OCI-LY3 (cell line): ENCODE measurements at regions not wholly inside any gene's neighbourhood (a gene's known extent, or its start where the extent isn't known, plus 50 kb on each side); places are given as distances from the start of the nearest gene placed in this dataset.

Experiments used
- H2AFZ ChIP-seq: fragments of 200-600, 300-600 bp; shearing (Covaris generic); 2 replicates; pipeline ENCODE4 v1.6.0; 2014; ENCODE audit warnings: antibody characterized with exemption, low read depth, low read length
- H3K27ac ChIP-seq: fragments of 200-600, 300-600 bp; sonication (generic); 2 replicates; pipeline ENCODE4 v1.5.1; 2014; ENCODE audit warnings: mild to moderate bottlenecking, low read length, moderate library complexity, mixed read lengths
- H3K27me3 ChIP-seq: fragments of 200-600, 300-600 bp; sonication (generic); 2 replicates; pipeline ENCODE4 v1.6.1; 2014; ENCODE audit warnings: low read depth, low read length, mixed read lengths
- H3K36me3 ChIP-seq: fragments of 200-600, 300-600 bp; sonication (generic); replicated peaks from 2 replicates; pipeline ENCODE3; 2014; ENCODE audit warnings: low read depth, low read length, mixed read lengths
- H3K4me1 ChIP-seq: fragments of 300-600, 200-600 bp; sonication (generic); 2 replicates; pipeline ENCODE4 v1.6.1; 2014; ENCODE audit warnings: low read length, mixed read lengths
- H3K4me2 ChIP-seq: fragments of 200-600, 300-600 bp; sonication (generic); 2 replicates; pipeline ENCODE4 v1.6.1; 2014; ENCODE audit warnings: low read length, mixed read lengths
- H3K4me3 ChIP-seq: fragments of 300-600, 200-600 bp; sonication (generic); 2 replicates; pipeline ENCODE4 v1.5.1; 2014; ENCODE audit warnings: antibody characterized with exemption, mild to moderate bottlenecking, low read length, moderate library complexity
- H3K79me2 ChIP-seq: fragments of 300-600, 200-600 bp; shearing (Covaris generic); 2 replicates; pipeline ENCODE4 v1.6.1; 2014; ENCODE audit warnings: mild to moderate bottlenecking, low read length, mixed read lengths
- H3K9ac ChIP-seq: fragments of 300-600, 200-600 bp; shearing (Covaris generic); 2 replicates; pipeline ENCODE4 v1.6.0; 2014; ENCODE audit warnings: mild to moderate bottlenecking, low read length, moderate library complexity
- H3K9me3 ChIP-seq: fragments of 200-600, 300-600 bp; shearing (Covaris generic); 2 replicates; pipeline ENCODE4 v1.6.1; 2014; ENCODE audit warnings: low read length, mixed read lengths; ENCODE audit not compliant: insufficient read depth
- H4K20me1 ChIP-seq: fragments of 200-600, 300-600 bp; sonication (generic); 2 replicates; pipeline ENCODE4 v1.6.1; 2016; ENCODE audit warnings: low read length, mixed read lengths; ENCODE audit not compliant: insufficient read depth
- EZH2phosphoT487 ChIP-seq: fragments of 200-600 bp; shearing (Covaris generic); IDR thresholded peaks from 2 replicates; pipeline ENCODE4 v1.6.1; 2018; ENCODE audit warnings: antibody characterized with exemption, mixed run types, low read depth
- TF ChIP-seq, protein P1 (sequence below): fragments of 200-600, 300-600 bp; sonication (generic); IDR thresholded peaks from 2 replicates; pipeline ENCODE4 v1.5.1; 2014; ENCODE audit warnings: antibody characterized with exemption, low read length, low read depth

DNA sequence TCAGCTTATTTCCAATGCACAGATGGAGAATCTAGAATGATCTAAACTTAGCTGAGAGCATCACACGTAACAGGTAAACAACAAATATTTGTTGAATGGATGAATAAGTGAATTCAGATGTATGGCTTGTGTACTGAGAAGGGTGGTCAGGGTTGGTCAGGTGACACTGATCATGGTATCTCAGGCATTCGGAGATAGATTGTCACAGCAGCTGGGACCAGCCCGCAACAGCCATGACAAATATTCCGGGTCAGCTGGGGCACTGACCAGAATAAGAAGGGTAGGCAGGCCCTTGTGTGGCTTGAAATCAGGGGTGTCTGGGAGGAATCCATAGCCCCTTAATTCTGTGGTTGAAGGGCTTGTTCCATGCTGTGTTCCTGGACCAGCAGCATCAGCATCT is 159.4 kb upstream of the ARX start:
- no peaks in the 10 kb centered on the region for H3K36me3 ChIP-seq
- 0 out of 2 replicates have a peak overlapping the region, but pooled peaks have one; percentile 53 for H2AFZ ChIP-seq
- peak overlapping the region; percentile 77 for H3K4me2 ChIP-seq
- no peaks in the 10 kb centered on the region for H3K79me2 ChIP-seq
- peak overlapping the region; percentile 38 for H3K4me3 ChIP-seq
- H3K9ac ChIP-seq, result no peak overlapping the region
- peaks cover 18% of the 10 kb centered on the region for H3K4me1 ChIP-seq
- H3K27me3 ChIP-seq, result no peaks in the 10 kb centered on the region
- no peaks in the 10 kb centered on the region for H3K9me3 ChIP-seq
- no peak overlapping the region for H3K27ac ChIP-seq
- no peaks in the 10 kb centered on the region for H4K20me1 ChIP-seq
- no peak for TF ChIP-seq EZH2phosphoT487
- TF ChIP-seq, protein P1, sequence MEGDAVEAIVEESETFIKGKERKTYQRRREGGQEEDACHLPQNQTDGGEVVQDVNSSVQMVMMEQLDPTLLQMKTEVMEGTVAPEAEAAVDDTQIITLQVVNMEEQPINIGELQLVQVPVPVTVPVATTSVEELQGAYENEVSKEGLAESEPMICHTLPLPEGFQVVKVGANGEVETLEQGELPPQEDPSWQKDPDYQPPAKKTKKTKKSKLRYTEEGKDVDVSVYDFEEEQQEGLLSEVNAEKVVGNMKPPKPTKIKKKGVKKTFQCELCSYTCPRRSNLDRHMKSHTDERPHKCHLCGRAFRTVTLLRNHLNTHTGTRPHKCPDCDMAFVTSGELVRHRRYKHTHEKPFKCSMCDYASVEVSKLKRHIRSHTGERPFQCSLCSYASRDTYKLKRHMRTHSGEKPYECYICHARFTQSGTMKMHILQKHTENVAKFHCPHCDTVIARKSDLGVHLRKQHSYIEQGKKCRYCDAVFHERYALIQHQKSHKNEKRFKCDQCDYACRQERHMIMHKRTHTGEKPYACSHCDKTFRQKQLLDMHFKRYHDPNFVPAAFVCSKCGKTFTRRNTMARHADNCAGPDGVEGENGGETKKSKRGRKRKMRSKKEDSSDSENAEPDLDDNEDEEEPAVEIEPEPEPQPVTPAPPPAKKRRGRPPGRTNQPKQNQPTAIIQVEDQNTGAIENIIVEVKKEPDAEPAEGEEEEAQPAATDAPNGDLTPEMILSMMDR, result no peak

DNA sequence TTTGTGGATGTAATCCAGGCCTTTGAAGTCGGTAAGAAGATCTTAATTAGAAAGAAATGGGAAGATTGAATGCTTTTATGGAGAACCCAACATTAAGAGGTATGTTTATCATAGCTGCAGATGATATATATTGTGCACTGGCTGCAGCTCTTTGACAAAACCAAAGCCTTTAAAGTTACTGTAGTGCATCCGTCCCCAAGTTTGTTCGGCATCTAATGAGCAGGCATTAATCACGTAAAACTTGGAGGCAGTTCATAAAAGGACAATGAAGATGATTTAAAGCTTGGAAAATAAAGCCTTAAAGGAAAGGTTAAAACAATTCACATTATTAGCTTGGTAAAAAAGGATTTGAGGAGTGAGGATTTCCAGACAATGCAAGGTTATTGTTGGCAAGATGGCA is 150.8 kb upstream of the ARX start:
- Histone ChIP-seq H3K79me2 (no peaks in the 10 kb centered on the region), H3K4me2 (no peak overlapping the region), H4K20me1 (no peaks in the 10 kb centered on the region), H3K9me3 (no peaks in the 10 kb centered on the region), H3K4me3 (no peak overlapping the region), H3K27ac (no peak overlapping the region), H3K9ac (no peak overlapping the region), H3K4me1 (no peaks in the 10 kb centered on the region), H3K27me3 (no peaks in the 10 kb centered on the region), H3K36me3 (no peaks in the 10 kb centered on the region), H2AFZ (no peak overlapping the region)
- no peak for TF ChIP-seq EZH2phosphoT487
- TF ChIP-seq, protein P1, result no peak

DNA sequence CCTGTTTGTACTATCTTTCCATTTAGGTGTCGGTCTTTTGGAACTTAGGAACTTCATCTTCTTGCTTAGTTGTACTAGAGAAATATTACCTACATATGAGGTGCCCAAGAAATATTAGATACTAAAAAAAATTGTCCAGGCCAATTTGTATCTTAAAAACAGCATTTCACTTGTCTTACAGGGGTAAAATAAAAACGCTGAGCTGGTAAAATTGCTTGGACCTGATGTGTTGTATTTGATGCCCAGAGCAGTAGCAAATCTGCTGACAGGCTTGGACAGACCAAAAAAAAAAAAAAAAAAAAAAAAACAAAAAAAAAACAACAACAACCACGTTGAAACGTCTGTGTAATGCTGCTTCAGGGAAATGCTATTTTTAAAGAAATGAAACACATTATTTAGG is 150.4 kb upstream of the ARX start:
- Histone ChIP-seq H3K36me3 (no peaks in the 10 kb centered on the region), H4K20me1 (no peaks in the 10 kb centered on the region), H3K4me2 (no peak overlapping the region), H3K9me3 (no peaks in the 10 kb centered on the region), H3K27me3 (no peaks in the 10 kb centered on the region), H2AFZ (no peak overlapping the region), H3K27ac (no peak overlapping the region), H3K4me1 (no peaks in the 10 kb centered on the region), H3K79me2 (no peaks in the 10 kb centered on the region), H3K9ac (no peak overlapping the region), H3K4me3 (no peak overlapping the region)
- TF ChIP-seq EZH2phosphoT487, result no peak
- TF ChIP-seq, protein P1, result no peak

DNA sequence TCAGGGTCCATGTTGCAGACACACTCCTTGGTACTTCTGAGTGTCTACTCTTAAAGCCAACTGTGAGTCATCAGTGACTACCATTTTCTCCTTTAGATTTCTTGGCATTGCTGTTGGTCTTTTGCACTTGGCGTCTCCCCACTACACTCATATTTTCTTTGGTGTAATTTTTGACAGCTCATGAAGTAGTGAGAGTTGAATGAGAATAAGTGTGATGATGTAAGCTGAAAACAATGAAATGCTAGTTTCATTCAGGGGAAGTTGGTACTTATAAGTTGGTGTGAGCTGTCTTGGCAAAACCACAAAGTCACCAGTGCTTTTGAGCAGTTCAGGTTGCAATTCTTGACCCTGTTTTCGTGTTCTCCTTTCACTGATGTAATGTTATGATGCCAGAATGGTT is 142.9 kb upstream of the ARX start:
- Histone ChIP-seq H4K20me1 (no peaks in the 10 kb centered on the region), H3K9ac (no peak overlapping the region), H3K27ac (no peak overlapping the region), H3K79me2 (no peaks in the 10 kb centered on the region), H3K9me3 (no peaks in the 10 kb centered on the region), H3K4me2 (no peak overlapping the region), H3K27me3 (no peaks in the 10 kb centered on the region), H3K36me3 (no peaks in the 10 kb centered on the region), H3K4me3 (no peak overlapping the region), H3K4me1 (peaks cover 3% of the 10 kb centered on the region; the same call in 1 of the 2 replicates), H2AFZ (no peak overlapping the region)
- TF ChIP-seq EZH2phosphoT487, result no peak
- TF ChIP-seq, protein P1, result no peak
